Neural cell (in vitro differentiated cells): ENCODE measurements at regions not wholly inside any gene's neighbourhood (a gene's known extent, or its start where the extent isn't known, plus 50 kb on each side); places are given as distances from the start of the nearest gene placed in this dataset.

Experiments used
- H2AFZ ChIP-seq: fragments of 200-600, 300-800 bp; sonication (generic), shearing (Covaris generic); 2 replicates; pipeline ENCODE4 v1.6.0; 2014; ENCODE audit warnings: low read depth, mild to moderate bottlenecking, antibody characterized with exemption, low read length, moderate library complexity
- H3F3A ChIP-seq: fragments of 200-600 bp; shearing (Covaris generic); 2 replicates; pipeline ENCODE4 v1.6.1; 2016; ENCODE audit warnings: mild to moderate bottlenecking, moderate library complexity, mixed read lengths, antibody characterized with exemption, low read length; ENCODE audit not compliant: insufficient read depth, poor library complexity, severe bottlenecking
- H3K27ac ChIP-seq: fragments of 200-600, 300-800 bp; sonication (generic), shearing (Covaris generic); 2 replicates; pipeline ENCODE4 v1.5.1; 2014; ENCODE audit warnings: mild to moderate bottlenecking, low read length, moderate library complexity
- H3K27me3 ChIP-seq: fragments of 300-800, 200-600 bp; sonication (generic), shearing (Covaris generic); 2 replicates; pipeline ENCODE4 v1.6.0; 2014; ENCODE audit warnings: mild to moderate bottlenecking, low read depth, low read length, moderate library complexity; ENCODE audit not compliant: insufficient read depth
- H3K36me3 ChIP-seq: fragments of 300-800, 200-600 bp; sonication (generic), shearing (Covaris generic); 2 replicates; pipeline ENCODE4 v1.5.1; 2014; ENCODE audit warnings: mild to moderate bottlenecking, antibody characterized with exemption, low read length, moderate library complexity; ENCODE audit not compliant: insufficient read depth
- H3K4me2 ChIP-seq: fragments of 300-800, 200-600 bp; sonication (generic), shearing (Covaris generic); 2 replicates; pipeline ENCODE4 v1.6.0; 2014; ENCODE audit warnings: mild to moderate bottlenecking, low read length
- H3K4me3 ChIP-seq: fragments of 300-800, 200-600 bp; sonication (generic), shearing (Covaris generic); 2 replicates; pipeline ENCODE4 v1.5.1; 2014; ENCODE audit warnings: mild to moderate bottlenecking, low read length, moderate library complexity
- H3K79me2 ChIP-seq: fragments of 200-600 bp; shearing (Covaris generic); replicated peaks from 2 replicates; pipeline ENCODE4 v1.6.0; 2014; ENCODE audit warnings: mild to moderate bottlenecking, low read length, moderate library complexity; ENCODE audit not compliant: insufficient read depth
- H3K9ac ChIP-seq: fragments of 300-800, 200-600 bp; sonication (generic), shearing (Covaris generic); 2 replicates; pipeline ENCODE4 v1.6.1; 2016; ENCODE audit warnings: mild to moderate bottlenecking, low read length, mixed read lengths
- H3K9me2 ChIP-seq: fragments of 200-600 bp; shearing (Covaris generic); 2 replicates; pipeline ENCODE4 v1.6.1; 2016; ENCODE audit warnings: mild to moderate bottlenecking, low read length, mixed read lengths; ENCODE audit not compliant: insufficient read depth
- H3K9me3 ChIP-seq: fragments of 200-600, 300-800 bp; sonication (generic), shearing (Covaris generic); 2 replicates; pipeline ENCODE4 v1.6.1; 2016; ENCODE audit warnings: mild to moderate bottlenecking, mixed run types, low read length, moderate library complexity, mixed read lengths
- H4K20me1 ChIP-seq: fragments of 200-600 bp; shearing (Covaris generic); 2 replicates; pipeline ENCODE4 v1.6.1; 2016; ENCODE audit warnings: mild to moderate bottlenecking, mixed run types; ENCODE audit not compliant: insufficient read depth
- EP300 ChIP-seq: fragments of 450-650 bp; conservative IDR thresholded peaks from 2 replicates; pipeline ENCODE4 v1.6.1; 2014; ENCODE audit warnings: antibody characterized with exemption, mild to moderate bottlenecking, moderate library complexity; ENCODE audit not compliant: poor library complexity, severe bottlenecking
- EZH2 ChIP-seq: fragments of 200-600, 300-800 bp; shearing (Covaris generic), sonication (generic); IDR thresholded peaks from 2 replicates; pipeline ENCODE4 v1.6.1; 2014; ENCODE audit warnings: antibody characterized with exemption, low read length, borderline replicate concordance, mild to moderate bottlenecking; ENCODE audit not compliant: insufficient read depth, poor library complexity, severe bottlenecking
- MXI1 ChIP-seq: fragments of 450-650 bp; conservative IDR thresholded peaks from 2 replicates; pipeline ENCODE4 v1.6.1; 2014; ENCODE audit warnings: antibody characterized with exemption, mild to moderate bottlenecking; ENCODE audit not compliant: poor library complexity, severe bottlenecking
- POLR2AphosphoS5 ChIP-seq: IDR thresholded peaks from 2 replicates; pipeline ENCODE4 v1.6.1; 2012
- RAD21 ChIP-seq: fragments of 450-650 bp; conservative IDR thresholded peaks from 2 replicates; pipeline ENCODE4 v1.6.1; 2014; ENCODE audit warnings: antibody characterized with exemption, mild to moderate bottlenecking, moderate library complexity
- REST ChIP-seq: IDR thresholded peaks from 2 replicates; pipeline ENCODE4 v1.6.1; 2012; ENCODE audit warnings: borderline replicate concordance
- SMC3 ChIP-seq: fragments of 450-650 bp; conservative IDR thresholded peaks from 2 replicates; pipeline ENCODE4 v1.6.1; 2014; ENCODE audit warnings: antibody characterized with exemption, mild to moderate bottlenecking, moderate library complexity; ENCODE audit not compliant: poor library complexity
- TAF1 ChIP-seq: IDR thresholded peaks from 2 replicates; pipeline ENCODE4 v1.6.1; 2012; ENCODE audit warnings: low read depth
- TF ChIP-seq, protein P1 (sequence below): fragments of 450-650 bp; IDR thresholded peaks from 2 replicates; pipeline ENCODE4 v1.5.1; 2014; ENCODE audit warnings: antibody characterized with exemption, mild to moderate bottlenecking, moderate library complexity; ENCODE audit not compliant: poor library complexity, severe bottlenecking

GRCh38 chr4:66108898-66109297, 438.6 kb upstream of the EPHA5 start:
- Histone ChIP-seq H3K9ac (no peak overlapping the region), H2AFZ (no peak overlapping the region), H3K9me3 (no peaks in the 10 kb centered on the region), H4K20me1 (no peaks in the 10 kb centered on the region), H3K9me2 (no peaks in the 10 kb centered on the region), H3K4me2 (no peak overlapping the region), H3K27me3 (no peaks in the 10 kb centered on the region), H3K36me3 (no peaks in the 10 kb centered on the region), H3K79me2 (no peaks in the 10 kb centered on the region), H3F3A (no peaks in the 10 kb centered on the region), H3K4me3 (no peak overlapping the region), H3K27ac (no peak overlapping the region)
- TF ChIP-seq SMC3 (no peak), MXI1 (no peak), POLR2AphosphoS5 (no peak), REST (no peak), EP300 (no peak), EZH2 (no peak), RAD21 (no peak), TAF1 (no peak)
- TF ChIP-seq, protein P1, sequence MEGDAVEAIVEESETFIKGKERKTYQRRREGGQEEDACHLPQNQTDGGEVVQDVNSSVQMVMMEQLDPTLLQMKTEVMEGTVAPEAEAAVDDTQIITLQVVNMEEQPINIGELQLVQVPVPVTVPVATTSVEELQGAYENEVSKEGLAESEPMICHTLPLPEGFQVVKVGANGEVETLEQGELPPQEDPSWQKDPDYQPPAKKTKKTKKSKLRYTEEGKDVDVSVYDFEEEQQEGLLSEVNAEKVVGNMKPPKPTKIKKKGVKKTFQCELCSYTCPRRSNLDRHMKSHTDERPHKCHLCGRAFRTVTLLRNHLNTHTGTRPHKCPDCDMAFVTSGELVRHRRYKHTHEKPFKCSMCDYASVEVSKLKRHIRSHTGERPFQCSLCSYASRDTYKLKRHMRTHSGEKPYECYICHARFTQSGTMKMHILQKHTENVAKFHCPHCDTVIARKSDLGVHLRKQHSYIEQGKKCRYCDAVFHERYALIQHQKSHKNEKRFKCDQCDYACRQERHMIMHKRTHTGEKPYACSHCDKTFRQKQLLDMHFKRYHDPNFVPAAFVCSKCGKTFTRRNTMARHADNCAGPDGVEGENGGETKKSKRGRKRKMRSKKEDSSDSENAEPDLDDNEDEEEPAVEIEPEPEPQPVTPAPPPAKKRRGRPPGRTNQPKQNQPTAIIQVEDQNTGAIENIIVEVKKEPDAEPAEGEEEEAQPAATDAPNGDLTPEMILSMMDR: no peak

- no peak overlapping the region for H3K27ac ChIP-seq
- H4K20me1 ChIP-seq: no peaks in the 10 kb centered on the region
- H3K79me2 ChIP-seq: no peaks in the 10 kb centered on the region
- H3K9me3 ChIP-seq: no peaks in the 10 kb centered on the region
- H3K4me2 ChIP-seq: no peak overlapping the region
- H3K9me2 ChIP-seq: no peaks in the 10 kb centered on the region
- TF ChIP-seq EZH2: no peak
- TF ChIP-seq SMC3: no peak
- no peak for TF ChIP-seq TAF1
- TF ChIP-seq, protein P1: no peak
- TF ChIP-seq POLR2AphosphoS5: no peak
- TF ChIP-seq RAD21: no peak
- TF ChIP-seq REST: no peak
- TF ChIP-seq MXI1: no peak
- TF ChIP-seq EP300: no peak
- H3K4me3 ChIP-seq: no peak overlapping the region
- no peaks in the 10 kb centered on the region for H3K36me3 ChIP-seq
- H3K9ac ChIP-seq: no peak overlapping the region
- H2AFZ ChIP-seq: no peak overlapping the region
- H3K27me3 ChIP-seq: no peaks in the 10 kb centered on the region
- no peaks in the 10 kb centered on the region for H3F3A ChIP-seq
Measured at GRCh38 chr4:66097218-66097617, 426.9 kb upstream of the EPHA5 start.
